HepG2 (cell line): ENCODE measurements at regions not wholly inside any gene's neighbourhood (a gene's known extent, or its start where the extent isn't known, plus 50 kb on each side); places are given as distances from the start of the nearest gene placed in this dataset.

Experiments used
- ATAC-seq: fragments of 200-7000 bp; cut with Tn5 transposase; 3 replicates; pipeline ENCODE4 v1.9.1; 2020; ENCODE audit warnings: mild to moderate bottlenecking, moderate library complexity
- BruUV-seq: library from RNA; stranded (reverse); fragments of 400-500 nt; replicated peaks from 2 replicates; lab custom pipeline; 2021; lab: Mats Ljungman, UMichigan
- CTCF ChIA-PET: fragments of 300-600 bp; formaldehyde crosslinking; extraction: SDS; loops from one replicate; lab custom pipeline; 2021; ENCODE audit warnings: low total read pairs, inconsistent platforms, low intra/inter-chr PET ratio; lab: Yijun Ruan, JAX
- POLR2A ChIA-PET: fragments of 350-600 bp; sonication (Branson Sonifier 250); formaldehyde crosslinking; loops from one replicate; lab custom pipeline; 2020; ENCODE audit warnings: antibody characterized with exemption, inconsistent platforms; lab: Yijun Ruan, JAX
- DNase-seq: peaks from one replicate; pipeline ENCODE4 v3.0.0-alpha.2; 2015; ENCODE audit warnings: low spot score
- FAIRE-seq: peaks from 3 replicates; lab custom pipeline; 2011; peaks lifted over from hg19 to GRCh38; lab: Jason Lieb, UNC
- H2AFZ ChIP-seq: one replicate; pipeline ENCODE4 v1.6.1; 2011; ENCODE audit warnings: low read length, inconsistent platforms
- H3K27ac ChIP-seq: fragments of 300-600 bp; 3 replicates; pipeline ENCODE4 v1.8.0; 2011; ENCODE audit warnings: mixed run types, mild to moderate bottlenecking, mixed read lengths, low read length, inconsistent platforms; ENCODE audit not compliant: insufficient read depth; ENCODE audit errors: extremely low read length
- H3K27me3 ChIP-seq, 2 experiments: fragments of 200-600 bp in 1 of 2; 2 replicates in 1 of 2; 3 replicates in 1 of 2; pipeline versions ENCODE4 v1.6.0 to v1.8.0; 2011; ENCODE audit warnings: low read length in 2 of 2, mild to moderate bottlenecking in 2 of 2, moderate library complexity in 2 of 2, inconsistent platforms in 1 of 2; ENCODE audit not compliant: insufficient read depth in 2 of 2, control insufficient read depth in 1 of 2
- H3K36me3 ChIP-seq, 2 experiments: fragments of 200-600 bp in 1 of 2; replicated peaks in 1 of 2; 2 replicates in 1 of 2; 3 replicates in 1 of 2; pipeline versions ENCODE4 v1.5.1 to v1.8.0; 2011; ENCODE audit warnings: low read length in 2 of 2, inconsistent platforms in 1 of 2; ENCODE audit not compliant: insufficient read depth in 2 of 2, control insufficient read depth in 1 of 2
- H3K4me1 ChIP-seq: 2 replicates; pipeline ENCODE4 v1.5.1; 2012; ENCODE audit warnings: low read length, inconsistent platforms; ENCODE audit not compliant: insufficient read depth
- H3K4me2 ChIP-seq: 2 replicates; pipeline ENCODE4 v1.6.0; 2011; ENCODE audit warnings: low read depth, low read length, inconsistent platforms
- H3K4me3 ChIP-seq, 3 experiments: fragments of 200-600 bp in 1 of 3; sonication (generic), shearing (Covaris generic) in 1 of 3; replicated peaks in 1 of 3; 2 replicates each; pipeline ENCODE4 v1.5.1; 2011 to 2016; ENCODE audit warnings: low read length in 3 of 3, inconsistent platforms in 2 of 3, low read depth in 2 of 3, mild to moderate bottlenecking in 2 of 3, control low read depth in 1 of 3, mixed read lengths in 1 of 3; ENCODE audit not compliant: insufficient read depth in 1 of 3
- H3K79me2 ChIP-seq: one replicate; pipeline ENCODE4 v1.6.1; 2011; ENCODE audit warnings: low read length, inconsistent platforms; ENCODE audit not compliant: insufficient read depth
- H3K9ac ChIP-seq: 2 replicates; pipeline ENCODE4 v1.6.0; 2011; ENCODE audit warnings: mild to moderate bottlenecking, low read depth, low read length, inconsistent platforms; ENCODE audit not compliant: insufficient read depth
- H3K9me3 ChIP-seq: 2 replicates; pipeline ENCODE4 v1.5.1; 2012; ENCODE audit warnings: mild to moderate bottlenecking, low read length
- H4K20me1 ChIP-seq: 2 replicates; pipeline ENCODE4 v1.6.0; 2011; ENCODE audit warnings: inconsistent platforms, mild to moderate bottlenecking, low read length, moderate library complexity; ENCODE audit not compliant: insufficient read depth
- AKNA ChIP-seq: sonication (generic); formaldehyde crosslinking; IDR thresholded peaks from 2 replicates; pipeline ENCODE4 v1.4.0; 2020; ENCODE audit warnings: missing genetic modification reagents, borderline replicate concordance
- ATAD3A ChIP-seq: sonication (generic); formaldehyde crosslinking; IDR thresholded peaks from 2 replicates; pipeline ENCODE4 v1.4.0; 2020; ENCODE audit warnings: missing genetic modification reagents
- DZIP1 ChIP-seq: sonication (generic); formaldehyde crosslinking; IDR thresholded peaks from 2 replicates; pipeline ENCODE4 v1.5.0; 2020; ENCODE audit warnings: mild to moderate bottlenecking, missing genetic modification reagents
- GATAD1 ChIP-seq: IDR thresholded peaks from 2 replicates; pipeline ENCODE4 v1.6.1; 2016; ENCODE audit warnings: missing genetic modification reagents, missing compliant biosample characterization
- MEF2D ChIP-seq: sonication (generic); formaldehyde crosslinking; IDR thresholded peaks from 2 replicates; pipeline ENCODE4 v1.5.1; 2020; ENCODE audit warnings: mild to moderate bottlenecking, missing genetic modification reagents
- NR2C2 ChIP-seq: sonication (generic); formaldehyde crosslinking; IDR thresholded peaks from 2 replicates; pipeline ENCODE4 v1.4.0; 2020; ENCODE audit warnings: missing genetic modification reagents, mild to moderate bottlenecking, moderate library complexity, borderline replicate concordance
- TEF ChIP-seq: sonication (generic); formaldehyde crosslinking; IDR thresholded peaks from 2 replicates; pipeline ENCODE4 v1.5.0; 2020; ENCODE audit warnings: missing genetic modification reagents
- THYN1 ChIP-seq: sonication (generic); formaldehyde crosslinking; IDR thresholded peaks from 2 replicates; pipeline ENCODE4 v1.8.1; 2023; ENCODE audit warnings: low read depth, mild to moderate bottlenecking, moderate library complexity, missing genetic modification reagents, borderline replicate concordance
- TOE1 ChIP-seq: sonication (generic); formaldehyde crosslinking; IDR thresholded peaks from 2 replicates; pipeline ENCODE4 v1.4.0; 2020; ENCODE audit warnings: mild to moderate bottlenecking, missing genetic modification reagents
- TRAFD1 ChIP-seq: sonication (generic); formaldehyde crosslinking; IDR thresholded peaks from 2 replicates; pipeline ENCODE4 v1.5.1; 2020; ENCODE audit warnings: missing genetic modification reagents, mild to moderate bottlenecking, borderline replicate concordance
- ZNF124 ChIP-seq: sonication (generic); formaldehyde crosslinking; IDR thresholded peaks from 2 replicates; pipeline ENCODE4 v1.4.0; 2020; ENCODE audit warnings: missing genetic modification reagents
- ZNF652 ChIP-seq: IDR thresholded peaks from 2 replicates; pipeline ENCODE4 v1.6.1; 2016; ENCODE audit warnings: low read depth, borderline replicate concordance
- WGBS: methylation state at CpG from one replicate; pipeline ENCODE4 v1.1.6; 2017; ENCODE audit warnings: low lambda C conversion rate; 5-methylcytosine and 5-hydroxymethylcytosine counted together
- in situ Hi-C: cut with HindIII; loops from 2 replicates; pipeline ENCODE4 v1.10.0; 2017; ENCODE audit warnings: low pct_unique_long_range_greater_than_20kb; ENCODE audit not compliant: extremely low pct_ligation_motif_present
- intact Hi-C: fragments of 100-400 bp; cut with micrococcal nuclease; formaldehyde crosslinking; loops from one replicate; pipeline ENCODE4 v1.10.0; 2022; ENCODE audit not compliant: unreplicated experiment
- TF ChIP-seq, protein P1 (sequence below): sonication (generic); formaldehyde crosslinking; IDR thresholded peaks from 2 replicates; pipeline ENCODE4 v1.9.0; 2021; ENCODE audit warnings: missing genetic modification reagents, mild to moderate bottlenecking, borderline replicate concordance

DNA sequence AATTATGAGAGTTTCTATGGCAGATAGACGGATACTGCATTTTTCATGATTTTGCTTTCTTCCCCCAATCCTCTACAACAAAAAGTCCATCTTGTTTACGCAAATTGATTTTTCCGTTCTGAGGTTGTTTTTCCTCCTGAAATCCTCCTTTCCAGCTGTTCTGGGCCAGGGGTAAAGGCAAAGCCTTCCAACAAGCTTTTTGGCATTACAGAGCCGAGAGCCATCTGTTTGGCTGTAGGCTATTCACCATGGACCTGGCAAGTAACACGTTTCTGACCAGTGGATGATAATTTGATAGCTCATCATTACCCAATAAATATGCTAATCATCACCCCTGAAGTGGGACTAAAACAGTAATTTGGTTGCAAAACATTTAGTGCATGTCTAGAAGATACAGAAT lies 226.5 kb downstream of the CBLN4 start:
- Histone ChIP-seq H3K27me3 (no peaks in the 10 kb centered on the region), H3K79me2 (no peaks in the 10 kb centered on the region), H3K9me3 (peaks cover 95% of the 10 kb centered on the region), H3K4me2 (no peak overlapping the region), H2AFZ (no peak overlapping the region), H3K4me3 (no peak overlapping the region), H4K20me1 (no peaks in the 10 kb centered on the region), H3K4me1 (no peaks in the 10 kb centered on the region), H3K36me3 (no peaks in the 10 kb centered on the region), H3K9ac (no peak overlapping the region), H3K27ac (no peak overlapping the region)
- ATAC-seq (no peak), FAIRE-seq (no peak), DNase-seq (no peak)
- BruUV-seq = no TSS peak
- ChIA-PET CTCF (no interaction called here), POLR2A (no interaction called here)
- WGBS = 17% methylated on average over 5 of the region's 5 CpGs
- in situ Hi-C loops = no loop called here
- intact Hi-C loops = no loop called here
- TF ChIP-seq AKNA (CRISPR knock-in tag) = no peak
- TF ChIP-seq ATAD3A = no peak
- TF ChIP-seq MEF2D (CRISPR knock-in tag) = no peak
- no peak for TF ChIP-seq THYN1 (CRISPR knock-in tag)
- no peak for TF ChIP-seq TOE1 (CRISPR knock-in tag)
- no peak for TF ChIP-seq ZNF652
- TF ChIP-seq, protein P1, sequence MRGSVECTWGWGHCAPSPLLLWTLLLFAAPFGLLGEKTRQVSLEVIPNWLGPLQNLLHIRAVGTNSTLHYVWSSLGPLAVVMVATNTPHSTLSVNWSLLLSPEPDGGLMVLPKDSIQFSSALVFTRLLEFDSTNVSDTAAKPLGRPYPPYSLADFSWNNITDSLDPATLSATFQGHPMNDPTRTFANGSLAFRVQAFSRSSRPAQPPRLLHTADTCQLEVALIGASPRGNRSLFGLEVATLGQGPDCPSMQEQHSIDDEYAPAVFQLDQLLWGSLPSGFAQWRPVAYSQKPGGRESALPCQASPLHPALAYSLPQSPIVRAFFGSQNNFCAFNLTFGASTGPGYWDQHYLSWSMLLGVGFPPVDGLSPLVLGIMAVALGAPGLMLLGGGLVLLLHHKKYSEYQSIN (CRISPR knock-in tag) = no peak
- TF ChIP-seq ZNF124 (CRISPR knock-in tag) = no peak
- no peak for TF ChIP-seq NR2C2 (CRISPR knock-in tag)
- TF ChIP-seq DZIP1 (CRISPR knock-in tag) = no peak
- no peak for TF ChIP-seq TRAFD1 (CRISPR knock-in tag)
- TF ChIP-seq TEF = no peak
- TF ChIP-seq GATAD1 = no peak
